Stomach (tissue), 4 donors: ENCODE measurements at regions not wholly inside any gene's neighbourhood (a gene's known extent, or its start where the extent isn't known, plus 50 kb on each side); places are given as distances from the start of the nearest gene placed in this dataset.

Source experiments
- CTCF ChIP-seq, 7 experiments: fragments of 450-650 bp in 4 of 7; fragments of 200-600 bp in 3 of 7; sonication (generic) in 3 of 7; IDR thresholded peaks; one replicate each; pipeline ENCODE4 v1.5.1; 2016 to 2019; ENCODE audit warnings: antibody characterized with exemption in 7 of 7, control low read depth in 2 of 7, mild to moderate bottlenecking in 1 of 7
- POLR2A ChIP-seq, 4 donors: fragments of 450-650 bp; IDR thresholded peaks; one replicate each; pipeline ENCODE4 v1.6.1; 2016; ENCODE audit warnings: antibody characterized with exemption in 4 of 4, control low read depth in 2 of 4, mild to moderate bottlenecking in 1 of 4, moderate library complexity in 1 of 4
- POLR2AphosphoS5 ChIP-seq, 3 donors: sonication (generic); formaldehyde crosslinking; IDR thresholded peaks; one replicate each; pipeline ENCODE4 v1.6.1; 2016; ENCODE audit warnings: antibody characterized with exemption in 3 of 3

GRCh38 chrX:2588049-2588448 lies 87.3 kb upstream of the DHRSX start:
- no peak for TF ChIP-seq POLR2A (IDR thresholded peaks at IDR 0.05)
- no peak for TF ChIP-seq CTCF (IDR thresholded peaks at IDR 0.05)
- TF ChIP-seq POLR2AphosphoS5 (IDR thresholded peaks at IDR 0.05), result no peak
